ENCODE measurements at regions not wholly inside any gene's neighbourhood (a gene's known extent, or its start where the extent isn't known, plus 50 kb on each side); places are given as distances from the start of the nearest gene placed in this dataset.

DNA sequence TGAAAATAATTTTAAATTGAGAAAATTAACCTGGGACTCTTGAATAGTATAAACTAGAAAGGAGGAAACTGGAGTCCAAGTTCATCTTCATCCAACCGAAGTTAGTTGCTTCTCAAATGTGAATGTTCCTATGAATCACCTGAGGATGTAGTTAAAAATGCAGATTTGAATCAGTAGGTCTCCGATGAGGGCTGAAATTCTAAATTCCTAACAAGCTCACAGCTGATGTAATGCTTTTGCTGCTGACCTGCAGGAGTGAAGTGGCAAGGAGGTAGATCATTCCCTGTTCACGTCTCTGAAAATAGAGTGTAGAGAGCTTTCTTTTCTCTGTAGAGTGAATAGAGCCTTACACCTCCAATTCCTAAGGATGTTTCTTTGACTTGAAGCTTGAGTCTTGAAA is 685.5 kb downstream of the CPS1 start:
- DNase-seq, result no peak

DNA sequence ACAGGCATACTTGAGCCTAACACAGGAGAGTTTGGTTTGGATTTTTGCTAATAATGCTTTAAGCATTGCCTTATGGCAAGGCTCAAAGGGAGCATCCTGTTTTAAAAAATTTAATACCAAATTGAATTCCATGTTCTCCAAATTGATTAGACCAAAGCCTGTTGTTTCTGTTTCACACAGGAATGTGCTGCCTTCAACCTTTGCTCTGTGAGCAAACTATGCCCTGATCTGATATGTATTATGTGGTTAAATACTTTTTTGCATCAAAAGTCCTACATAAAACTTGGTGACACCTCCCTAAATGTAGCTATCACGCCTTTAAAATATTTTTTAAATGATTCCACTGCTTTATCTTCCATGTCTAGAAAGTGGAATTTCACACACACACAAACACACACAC is 691.4 kb downstream of the CPS1 start:
- no peak for DNase-seq

DNA sequence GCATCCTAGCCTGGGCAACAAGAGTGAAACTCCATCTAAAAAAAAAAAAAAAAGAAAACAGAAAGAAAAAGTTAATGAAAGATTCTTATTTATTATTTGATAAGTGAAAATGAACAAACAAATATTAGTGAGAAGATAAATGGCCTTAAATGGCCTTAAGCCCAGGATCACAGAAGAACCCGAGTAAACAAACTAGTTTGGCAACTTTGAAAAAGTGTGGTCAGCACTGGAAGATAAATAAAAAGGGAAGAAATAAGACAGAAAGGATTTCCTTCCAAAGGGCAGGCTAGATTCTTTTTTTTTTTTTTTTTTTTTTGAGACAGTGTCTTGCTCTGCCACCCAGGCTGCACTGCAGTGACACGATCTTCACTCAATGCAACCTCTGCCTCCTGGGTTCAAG is 692.4 kb downstream of the CPS1 start:
- DNase-seq, result no peak

DNA sequence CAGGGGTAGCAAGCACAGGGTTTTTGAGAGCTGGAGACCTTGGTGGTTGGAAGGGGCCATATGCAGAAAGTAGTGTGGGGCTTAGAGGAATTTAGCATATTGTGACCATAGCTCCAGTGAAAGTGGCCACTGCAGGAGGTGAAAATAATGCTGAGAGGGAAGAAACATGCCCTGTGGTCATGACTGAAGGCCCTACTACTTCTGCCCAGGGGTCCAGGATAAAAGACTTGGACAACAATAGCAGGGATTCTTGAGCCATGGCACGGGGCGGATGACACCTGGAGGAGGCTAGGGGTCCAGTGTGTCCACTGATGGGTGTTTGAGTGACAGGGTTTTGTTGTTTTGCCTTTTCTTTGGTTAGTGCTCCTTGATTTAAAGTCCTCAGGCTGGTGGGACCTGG is 694.6 kb downstream of the CPS1 start:
- no peak for DNase-seq

DNA sequence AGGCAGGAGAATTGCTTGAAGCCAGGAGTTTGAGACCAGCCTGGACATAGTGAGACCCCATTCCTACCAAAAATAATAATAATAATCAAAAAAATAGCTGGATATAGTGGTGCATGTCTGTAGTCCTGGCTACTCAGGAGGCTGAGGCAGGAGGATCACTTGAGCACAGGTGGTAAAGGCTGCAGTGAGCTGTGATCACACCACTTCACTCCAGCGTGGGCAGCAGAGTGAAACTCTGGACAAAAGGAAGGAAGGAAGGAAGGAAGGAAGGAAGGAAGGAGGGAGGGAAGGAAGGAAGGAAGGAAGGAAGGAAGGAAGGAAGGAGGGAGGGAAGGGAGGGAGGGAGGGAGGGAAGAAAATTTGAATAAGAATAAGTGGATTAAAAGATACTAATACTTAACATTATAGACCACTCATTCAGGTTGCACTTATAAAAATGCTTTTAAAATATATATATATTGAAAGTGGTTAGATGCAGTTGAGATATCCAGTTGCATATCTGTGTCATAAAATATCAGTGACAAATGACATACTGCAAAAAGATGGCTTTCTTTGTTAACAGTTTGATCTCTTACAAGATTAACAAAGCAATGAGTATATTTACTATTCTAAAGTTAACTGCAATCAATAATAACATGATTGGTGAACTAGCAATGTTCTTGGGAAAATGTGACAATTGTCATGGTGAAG is 702.4 kb downstream of the CPS1 start:
- no peak for DNase-seq

DNA sequence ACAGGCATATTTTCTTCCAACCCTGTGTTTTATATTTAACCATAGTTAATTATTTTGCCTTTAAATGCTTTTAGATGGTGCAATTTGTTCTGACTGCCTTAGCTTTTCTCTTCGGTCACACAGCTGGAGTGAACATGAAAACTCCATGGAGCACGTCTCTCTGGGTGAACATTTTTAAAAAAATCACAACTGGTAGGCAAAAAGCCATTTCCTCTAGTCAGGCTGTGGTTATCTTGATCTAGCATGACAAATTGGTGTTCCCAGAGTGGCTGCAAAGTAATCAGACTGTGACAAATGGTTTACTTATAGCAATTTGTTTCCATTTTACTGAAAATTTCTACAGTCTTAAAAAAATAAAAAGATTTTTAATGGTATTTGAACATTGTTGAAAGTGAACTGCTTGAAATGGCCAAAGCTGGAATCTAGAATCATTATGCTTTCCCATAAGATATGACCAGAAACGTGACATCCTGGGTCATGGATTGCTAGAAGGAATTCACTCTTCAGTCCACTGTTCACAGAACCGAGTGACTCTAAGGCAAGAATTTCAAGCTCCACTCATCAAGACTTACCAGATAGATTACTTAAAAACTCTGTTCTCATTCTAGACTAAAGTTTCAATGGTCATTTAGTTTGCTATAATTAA is 703.6 kb downstream of the CPS1 start:
- no peak for DNase-seq

DNA sequence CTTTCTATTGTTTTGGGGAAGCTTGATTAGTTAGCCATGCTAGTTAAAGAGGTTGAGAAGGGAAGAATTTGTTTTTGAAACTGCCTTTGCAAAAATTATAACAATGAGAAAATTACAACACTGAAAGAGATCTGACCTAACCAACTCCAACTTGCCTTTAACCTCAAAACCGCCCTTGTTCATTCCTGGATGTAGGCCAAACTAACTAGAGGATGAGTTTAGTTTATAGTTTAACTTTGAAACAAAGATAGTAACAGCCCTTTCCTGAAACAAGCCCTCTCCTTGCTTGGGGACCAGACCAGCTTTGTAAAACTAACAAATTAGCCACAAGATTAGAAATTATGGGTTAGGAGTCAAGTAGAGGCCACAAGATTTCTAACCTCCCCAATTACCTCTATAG is 713.9 kb downstream of the CPS1 start:
- DNase-seq, result no peak

DNA sequence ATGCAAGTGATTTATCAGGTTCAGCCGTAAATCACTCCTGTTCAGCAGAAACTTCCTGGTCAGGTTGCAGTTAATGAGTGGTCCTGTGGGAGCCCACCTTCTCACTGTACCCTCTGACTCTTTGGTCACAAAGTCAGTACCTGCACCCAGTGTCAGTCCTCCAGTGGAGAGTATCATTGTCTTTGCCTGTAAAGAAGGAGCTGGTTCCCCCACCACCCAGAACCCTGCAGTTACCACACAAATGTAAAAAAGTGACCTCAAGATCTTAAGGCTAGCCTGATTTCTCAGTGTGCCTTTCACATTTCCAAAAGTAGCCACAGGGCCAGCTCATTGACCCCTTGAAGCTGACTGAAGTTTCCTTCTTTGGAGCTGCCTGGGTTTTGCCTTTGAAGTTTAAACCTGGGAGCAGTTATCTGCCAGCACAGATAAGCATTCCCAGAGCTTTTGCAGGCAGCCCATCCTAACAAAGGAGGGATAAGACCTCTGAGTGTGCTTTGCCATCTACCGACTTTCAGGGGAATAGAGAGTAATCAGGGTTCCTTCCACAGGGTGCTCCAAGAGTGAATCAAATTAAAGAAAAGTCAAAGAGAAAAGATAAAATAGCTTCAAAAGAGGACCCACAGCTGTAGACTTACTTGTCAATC is 725.2 kb downstream of the CPS1 start:
- DNase-seq, result no peak

DNA sequence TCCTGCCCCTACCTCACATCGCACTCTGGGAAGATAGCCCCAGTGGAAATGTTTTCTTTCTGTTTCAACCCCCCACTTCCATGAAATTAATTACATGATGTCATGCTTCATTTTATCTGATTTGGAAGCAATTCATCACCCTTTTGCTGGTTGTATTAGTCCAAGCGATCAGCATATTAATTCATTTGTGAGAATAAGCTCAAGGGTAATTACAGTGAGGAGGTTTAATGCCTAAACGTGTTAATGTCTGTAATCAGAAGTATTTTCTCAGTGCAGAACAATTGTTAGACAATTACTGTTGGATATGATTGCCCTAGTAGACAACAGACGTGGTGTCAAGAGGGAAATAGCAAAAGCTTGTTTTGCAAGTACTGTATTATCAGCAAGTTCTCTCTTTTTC is 746.3 kb downstream of the CPS1 start:
- DNase-seq, result no peak

DNA sequence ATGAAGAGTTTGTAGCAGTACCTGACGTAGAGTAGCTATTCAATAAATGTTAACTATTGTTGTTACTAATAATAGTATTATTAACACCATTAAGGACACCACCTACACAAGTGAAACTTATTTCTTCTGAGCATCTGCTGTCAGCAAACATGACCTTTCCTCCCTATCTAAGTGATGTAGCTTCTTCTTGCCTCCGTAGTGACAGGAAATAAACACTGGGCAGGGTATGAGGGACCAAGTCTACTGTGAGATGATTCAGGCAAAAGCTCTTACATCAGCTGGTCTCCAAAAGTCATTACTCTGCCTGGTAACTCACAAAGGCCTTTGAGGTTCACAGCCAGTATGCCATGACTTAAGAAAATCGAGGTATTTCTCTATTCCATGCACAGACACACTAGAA is 750.5 kb downstream of the CPS1 start:
- DNase-seq, result no peak

Data from activated T-cell treated with anti-CD3 and anti-CD28 coated beads, Interleukin-2, amount 50 U/mL, for 48 hours (primary cell).